Ureter (tissue), 1 donor: ENCODE measurements at regions not wholly inside any gene's neighbourhood (a gene's known extent, or its start where the extent isn't known, plus 50 kb on each side); places are given as distances from the start of the nearest gene placed in this dataset.
"Not testable (repeated sequence)": the region's sequence is repeated elsewhere in the genome, so short reads cannot be mapped to it uniquely, and the experiment has no call there.

Experiments used
- DNase-seq: peaks from one replicate; pipeline ENCODE4 v3.0.0-alpha.2; 2020; ENCODE audit warnings: low spot score
- donor health status: DM: yes; HTN: yes; CAD: no.

- no peak for DNase-seq
Observed at GRCh38 chr2:181790716-181791649, 100.5 kb upstream of the ITPRID2 start.

- DNase-seq, result no peak
Observed at GRCh38 chr2:181792906-181793305, 98.6 kb upstream of the ITPRID2 start.

- no peak for DNase-seq
Observed at GRCh38 chr2:181798022-181798421, 93.5 kb upstream of the ITPRID2 start.

- not testable (repeated sequence) for DNase-seq
Observed at GRCh38 chr2:181802300-181802699, 89.2 kb upstream of the ITPRID2 start.

- DNase-seq, result not testable (repeated sequence)
Observed at GRCh38 chr2:181803903-181804799, 87.4 kb upstream of the ITPRID2 start.

- DNase-seq, result no peak
Observed at GRCh38 chr2:181805228-181806038, 86.1 kb upstream of the ITPRID2 start.

GRCh38 chr2:181806039-181806392 is 85.5 kb upstream of the ITPRID2 start:
- DNase-seq, result no peak

- no peak for DNase-seq
Observed at GRCh38 chr2:181807526-181807925, 84.0 kb upstream of the ITPRID2 start.

- no peak for DNase-seq
Observed at GRCh38 chr2:181810823-181811695, 80.5 kb upstream of the ITPRID2 start.

- no peak for DNase-seq
Observed at GRCh38 chr2:181812106-181812743, 79.3 kb upstream of the ITPRID2 start.

GRCh38 chr2:181814057-181814491 is 77.5 kb upstream of the ITPRID2 start:
- DNase-seq, result no peak

- DNase-seq, result no peak
Observed at GRCh38 chr2:181817509-181817908, 74.0 kb upstream of the ITPRID2 start.

- no peak for DNase-seq
Observed at GRCh38 chr2:181818058-181818680, 73.4 kb upstream of the ITPRID2 start.

GRCh38 chr2:181818840-181819239 is 72.7 kb upstream of the ITPRID2 start:
- no peak for DNase-seq

- DNase-seq, result no peak
Observed at GRCh38 chr2:181821049-181821448, 70.5 kb upstream of the ITPRID2 start.

- DNase-seq, result no peak
Observed at GRCh38 chr2:181822097-181822496, 69.4 kb upstream of the ITPRID2 start.

- no peak for DNase-seq
Observed at GRCh38 chr2:181823405-181823804, 68.1 kb upstream of the ITPRID2 start.

- no peak for DNase-seq
Observed at GRCh38 chr2:181828122-181828705, 63.3 kb upstream of the ITPRID2 start.

- no peak for DNase-seq
Observed at GRCh38 chr2:181829230-181829629, 62.3 kb upstream of the ITPRID2 start.
